ENCODE measurements at regions not wholly inside any gene's neighbourhood (a gene's known extent, or its start where the extent isn't known, plus 50 kb on each side); places are given as distances from the start of the nearest gene placed in this dataset.

DNA sequence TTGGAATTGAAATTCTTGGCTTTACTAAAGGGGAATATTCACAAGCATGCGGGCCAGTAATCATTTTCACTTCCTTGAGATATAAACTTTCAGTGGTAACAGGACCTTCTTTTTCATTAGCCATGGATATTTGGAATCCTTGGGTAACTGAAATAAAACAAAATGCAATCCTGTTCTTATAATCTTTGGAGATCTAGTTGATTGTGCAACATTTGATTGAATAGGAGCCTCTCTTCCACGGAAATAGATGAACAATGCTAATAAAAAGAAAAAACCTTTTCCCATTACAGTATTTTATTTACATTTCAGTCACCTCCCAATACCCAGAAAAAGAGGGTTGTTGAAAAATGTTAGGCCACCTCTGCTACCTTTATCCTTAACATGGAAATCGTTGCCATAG lies 225.6 kb downstream of the MAP2K6 start:
- DNase-seq (ENCODE audit: low spot score), result no peak
- in situ Hi-C loops (cut with MboI; ENCODE audit: low pct_unique_long_range_greater_than_20kb, low sequenced_read_pairs, unreplicated experiment), result no loop called here
- TF ChIP-seq, protein P1, sequence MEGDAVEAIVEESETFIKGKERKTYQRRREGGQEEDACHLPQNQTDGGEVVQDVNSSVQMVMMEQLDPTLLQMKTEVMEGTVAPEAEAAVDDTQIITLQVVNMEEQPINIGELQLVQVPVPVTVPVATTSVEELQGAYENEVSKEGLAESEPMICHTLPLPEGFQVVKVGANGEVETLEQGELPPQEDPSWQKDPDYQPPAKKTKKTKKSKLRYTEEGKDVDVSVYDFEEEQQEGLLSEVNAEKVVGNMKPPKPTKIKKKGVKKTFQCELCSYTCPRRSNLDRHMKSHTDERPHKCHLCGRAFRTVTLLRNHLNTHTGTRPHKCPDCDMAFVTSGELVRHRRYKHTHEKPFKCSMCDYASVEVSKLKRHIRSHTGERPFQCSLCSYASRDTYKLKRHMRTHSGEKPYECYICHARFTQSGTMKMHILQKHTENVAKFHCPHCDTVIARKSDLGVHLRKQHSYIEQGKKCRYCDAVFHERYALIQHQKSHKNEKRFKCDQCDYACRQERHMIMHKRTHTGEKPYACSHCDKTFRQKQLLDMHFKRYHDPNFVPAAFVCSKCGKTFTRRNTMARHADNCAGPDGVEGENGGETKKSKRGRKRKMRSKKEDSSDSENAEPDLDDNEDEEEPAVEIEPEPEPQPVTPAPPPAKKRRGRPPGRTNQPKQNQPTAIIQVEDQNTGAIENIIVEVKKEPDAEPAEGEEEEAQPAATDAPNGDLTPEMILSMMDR (IDR thresholded peaks at IDR 0.05; ENCODE audit: extremely low read depth, insufficient read depth, missing control alignments), result no peak

DNA sequence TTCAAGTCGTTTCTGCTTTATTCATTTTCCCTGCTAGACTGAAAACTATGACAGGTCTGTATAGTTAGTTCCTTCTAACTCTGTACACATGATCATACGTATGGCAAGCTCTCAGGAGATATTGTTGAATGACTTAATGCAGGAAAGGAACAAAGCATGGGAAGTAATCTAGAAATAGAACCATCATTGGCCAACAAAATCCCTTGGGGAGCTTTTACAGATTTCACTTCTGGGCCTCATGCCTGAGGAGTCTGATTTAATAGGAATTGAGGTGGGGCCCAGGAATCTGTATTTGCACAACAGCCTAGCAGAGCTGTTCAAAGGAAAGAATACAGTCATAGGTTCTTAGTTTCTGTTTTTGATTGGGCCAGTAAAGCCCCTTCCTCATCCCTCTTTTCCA lies 229.2 kb downstream of the MAP2K6 start:
- no peak for DNase-seq (ENCODE audit: low spot score)
- in situ Hi-C loops (cut with MboI; ENCODE audit: low pct_unique_long_range_greater_than_20kb, low sequenced_read_pairs, unreplicated experiment), result no loop called here
- TF ChIP-seq, protein P1 (IDR thresholded peaks at IDR 0.05; ENCODE audit: extremely low read depth, insufficient read depth, missing control alignments), result no peak

DNA sequence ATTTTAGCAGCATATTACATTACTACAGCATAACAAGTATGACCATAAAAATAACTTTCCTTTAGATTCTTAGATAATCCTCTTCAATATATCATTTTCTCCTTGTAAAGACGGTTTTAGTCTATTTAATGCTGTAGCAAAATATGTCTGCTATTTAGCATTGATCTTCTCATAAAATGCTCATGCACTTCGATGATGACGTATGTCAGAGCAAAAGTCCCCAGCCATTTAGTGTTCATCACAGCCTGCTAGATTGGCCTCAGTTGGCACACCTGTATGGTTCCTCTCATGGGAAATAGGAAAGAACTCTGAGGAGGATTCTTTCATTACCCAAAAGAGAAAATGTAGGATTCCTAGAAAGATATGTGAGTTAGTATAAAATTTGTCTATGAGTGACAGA lies 232.2 kb downstream of the MAP2K6 start:
- in situ Hi-C loops (cut with MboI; ENCODE audit: low pct_unique_long_range_greater_than_20kb, low sequenced_read_pairs, unreplicated experiment), result no loop called here
- no peak for DNase-seq (ENCODE audit: low spot score)
- TF ChIP-seq, protein P1 (IDR thresholded peaks at IDR 0.05; ENCODE audit: extremely low read depth, insufficient read depth, missing control alignments), result no peak

DNA sequence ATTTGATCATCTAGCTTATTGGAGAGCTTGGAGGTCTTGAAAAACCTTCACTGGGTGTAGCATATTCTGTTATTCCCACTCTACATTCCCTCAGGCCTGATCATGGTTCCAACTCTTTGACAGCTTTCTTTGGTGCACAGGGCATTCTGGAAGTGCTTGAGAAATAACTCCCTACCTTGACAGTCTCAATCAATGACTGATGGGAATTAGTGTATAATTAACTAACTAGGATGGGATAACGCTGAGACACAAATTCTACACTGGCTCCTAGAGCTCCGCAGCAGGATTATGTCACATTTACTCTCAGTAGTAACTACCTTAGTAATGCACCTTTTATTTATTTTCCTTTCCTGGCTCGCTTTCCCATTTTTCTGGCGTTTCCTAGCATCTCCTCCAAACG lies 236.4 kb downstream of the MAP2K6 start:
- in situ Hi-C loops (cut with MboI; ENCODE audit: low pct_unique_long_range_greater_than_20kb, low sequenced_read_pairs, unreplicated experiment), result no loop called here
- TF ChIP-seq, protein P1 (IDR thresholded peaks at IDR 0.05; ENCODE audit: extremely low read depth, insufficient read depth, missing control alignments), result no peak

DNA sequence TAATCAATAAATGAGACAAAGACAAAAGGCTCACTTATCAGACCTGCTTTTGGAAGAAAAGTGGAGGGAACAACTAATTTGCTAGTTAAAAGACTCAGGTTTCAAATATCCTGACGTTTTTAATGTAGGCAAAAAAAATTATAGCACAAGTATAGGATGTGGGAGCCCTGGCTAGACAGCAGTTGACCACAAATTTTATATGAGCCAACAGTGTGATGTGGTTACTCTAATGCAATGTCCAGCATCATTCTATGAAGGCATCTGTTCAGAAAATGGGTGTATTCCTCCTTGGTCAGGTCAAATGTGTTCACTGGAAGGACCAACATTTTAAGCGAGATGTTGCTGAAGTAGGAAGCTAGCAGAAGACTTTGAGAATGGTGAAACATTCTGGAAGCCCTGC lies 237.4 kb downstream of the MAP2K6 start:
- no peak for DNase-seq (ENCODE audit: low spot score)
- in situ Hi-C loops (cut with MboI; ENCODE audit: low pct_unique_long_range_greater_than_20kb, low sequenced_read_pairs, unreplicated experiment), result no loop called here
- TF ChIP-seq, protein P1 (IDR thresholded peaks at IDR 0.05; ENCODE audit: extremely low read depth, insufficient read depth, missing control alignments), result no peak

More for the DNA sequence above, 236.4 kb downstream of the MAP2K6 start:
- DNase-seq (ENCODE audit: low spot score), result no peak

DNA sequence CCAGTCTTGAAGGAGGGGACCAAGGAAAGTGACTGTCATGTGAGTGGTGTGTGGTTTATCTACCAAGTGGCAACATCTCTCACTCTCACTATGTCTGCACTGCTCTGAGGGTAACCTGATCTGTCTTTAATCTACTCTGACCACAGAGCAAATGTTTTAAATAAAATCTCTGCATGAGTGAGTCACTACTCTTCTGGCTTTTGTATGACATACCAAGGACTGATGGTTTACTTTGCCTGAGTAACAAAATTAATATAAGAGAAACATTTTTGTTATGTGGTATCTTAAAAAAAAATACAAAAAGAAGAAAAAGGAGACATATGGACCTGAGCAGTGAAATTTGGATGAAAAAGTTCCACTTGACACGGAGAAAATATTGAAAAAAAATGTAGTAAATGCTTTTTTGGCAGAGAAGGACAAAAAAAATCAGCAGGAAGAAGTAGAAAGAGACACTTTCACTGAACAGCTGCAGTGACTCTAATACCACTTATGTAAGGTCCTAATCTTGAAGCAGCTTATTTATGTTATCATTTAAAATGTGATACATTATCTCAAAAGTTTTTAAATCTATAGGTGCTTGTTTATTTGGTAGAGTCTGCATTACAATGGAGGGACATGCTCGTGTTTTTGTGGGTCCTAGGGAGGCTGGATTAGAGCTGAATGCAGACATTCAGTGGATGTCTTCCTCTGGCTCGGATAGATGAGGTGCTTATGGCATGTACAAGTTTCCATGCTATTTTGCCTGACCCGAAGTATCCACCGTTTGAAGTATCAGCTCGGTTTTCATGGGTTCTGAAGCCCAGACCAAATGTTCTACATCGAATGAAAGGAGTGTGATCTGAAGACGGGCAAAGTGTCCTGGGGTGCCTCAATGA lies 240.7 kb downstream of the MAP2K6 start:
- in situ Hi-C loops (cut with MboI; ENCODE audit: low pct_unique_long_range_greater_than_20kb, low sequenced_read_pairs, unreplicated experiment), result no loop called here
- TF ChIP-seq, protein P1 (IDR thresholded peaks at IDR 0.05; ENCODE audit: extremely low read depth, insufficient read depth, missing control alignments), result no peak
- no peak for DNase-seq (ENCODE audit: low spot score)
